ENCODE measurements at regions not wholly inside any gene's neighbourhood (a gene's known extent, or its start where the extent isn't known, plus 50 kb on each side); places are given as distances from the start of the nearest gene placed in this dataset.

DNA sequence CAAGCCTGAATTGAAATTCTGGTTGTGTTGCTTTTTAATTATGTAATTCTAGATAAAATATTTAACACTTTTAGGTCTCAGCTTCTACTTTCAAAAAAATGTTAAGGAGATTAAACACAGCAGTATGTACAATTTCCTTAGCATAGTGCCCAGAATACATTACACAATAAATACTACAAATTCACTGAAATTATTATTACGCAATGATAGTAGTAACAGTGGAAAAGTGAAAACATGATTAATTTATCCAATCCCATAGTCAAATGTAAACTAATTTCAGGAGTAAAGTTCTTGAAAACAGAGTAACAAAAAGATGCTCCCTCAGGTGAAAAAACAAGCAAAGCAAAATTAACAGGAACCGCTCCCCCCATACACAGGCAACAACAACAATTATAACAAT, 1915.4 kb downstream of the STIM2 start:
- TF ChIP-seq, protein P1, sequence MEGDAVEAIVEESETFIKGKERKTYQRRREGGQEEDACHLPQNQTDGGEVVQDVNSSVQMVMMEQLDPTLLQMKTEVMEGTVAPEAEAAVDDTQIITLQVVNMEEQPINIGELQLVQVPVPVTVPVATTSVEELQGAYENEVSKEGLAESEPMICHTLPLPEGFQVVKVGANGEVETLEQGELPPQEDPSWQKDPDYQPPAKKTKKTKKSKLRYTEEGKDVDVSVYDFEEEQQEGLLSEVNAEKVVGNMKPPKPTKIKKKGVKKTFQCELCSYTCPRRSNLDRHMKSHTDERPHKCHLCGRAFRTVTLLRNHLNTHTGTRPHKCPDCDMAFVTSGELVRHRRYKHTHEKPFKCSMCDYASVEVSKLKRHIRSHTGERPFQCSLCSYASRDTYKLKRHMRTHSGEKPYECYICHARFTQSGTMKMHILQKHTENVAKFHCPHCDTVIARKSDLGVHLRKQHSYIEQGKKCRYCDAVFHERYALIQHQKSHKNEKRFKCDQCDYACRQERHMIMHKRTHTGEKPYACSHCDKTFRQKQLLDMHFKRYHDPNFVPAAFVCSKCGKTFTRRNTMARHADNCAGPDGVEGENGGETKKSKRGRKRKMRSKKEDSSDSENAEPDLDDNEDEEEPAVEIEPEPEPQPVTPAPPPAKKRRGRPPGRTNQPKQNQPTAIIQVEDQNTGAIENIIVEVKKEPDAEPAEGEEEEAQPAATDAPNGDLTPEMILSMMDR (IDR thresholded peaks at IDR 0.05): no peak
- no peak for TF ChIP-seq TEAD4 (IDR thresholded peaks at IDR 0.05; ENCODE audit: borderline replicate concordance, insufficient read depth)
- no peak for TF ChIP-seq SMC3 (IDR thresholded peaks at IDR 0.05; ENCODE audit: low read depth, low read length)

Data from SK-N-SH (cell line).